HepG2 (cell line): ENCODE measurements at regions not wholly inside any gene's neighbourhood (a gene's known extent, or its start where the extent isn't known, plus 50 kb on each side); places are given as distances from the start of the nearest gene placed in this dataset.

ENCODE experiments used
- ATAC-seq: fragments of 200-7000 bp; cut with Tn5 transposase; 3 replicates; pipeline ENCODE4 v1.9.1; 2020; ENCODE audit warnings: mild to moderate bottlenecking, moderate library complexity
- BruUV-seq: library from RNA; stranded (reverse); fragments of 400-500 nt; replicated peaks from 2 replicates; lab custom pipeline; 2021; lab: Mats Ljungman, UMichigan
- CTCF ChIA-PET: fragments of 300-600 bp; formaldehyde crosslinking; extraction: SDS; loops from one replicate; lab custom pipeline; 2021; ENCODE audit warnings: low total read pairs, inconsistent platforms, low intra/inter-chr PET ratio; lab: Yijun Ruan, JAX
- POLR2A ChIA-PET: fragments of 350-600 bp; sonication (Branson Sonifier 250); formaldehyde crosslinking; loops from one replicate; lab custom pipeline; 2020; ENCODE audit warnings: antibody characterized with exemption, inconsistent platforms; lab: Yijun Ruan, JAX
- DNase-seq: peaks from one replicate; pipeline ENCODE4 v3.0.0-alpha.2; 2015; ENCODE audit warnings: low spot score
- FAIRE-seq: peaks from 3 replicates; lab custom pipeline; 2011; peaks lifted over from hg19 to GRCh38; lab: Jason Lieb, UNC
- H2AFZ ChIP-seq: one replicate; pipeline ENCODE4 v1.6.1; 2011; ENCODE audit warnings: low read length, inconsistent platforms
- H3K27ac ChIP-seq: fragments of 300-600 bp; 3 replicates; pipeline ENCODE4 v1.8.0; 2011; ENCODE audit warnings: mixed run types, mild to moderate bottlenecking, mixed read lengths, low read length, inconsistent platforms; ENCODE audit not compliant: insufficient read depth; ENCODE audit errors: extremely low read length
- H3K27me3 ChIP-seq, 2 experiments: fragments of 200-600 bp in 1 of 2; 2 replicates in 1 of 2; 3 replicates in 1 of 2; pipeline versions ENCODE4 v1.6.0 to v1.8.0; 2011; ENCODE audit warnings: low read length in 2 of 2, mild to moderate bottlenecking in 2 of 2, moderate library complexity in 2 of 2, inconsistent platforms in 1 of 2; ENCODE audit not compliant: insufficient read depth in 2 of 2, control insufficient read depth in 1 of 2
- H3K36me3 ChIP-seq, 2 experiments: fragments of 200-600 bp in 1 of 2; replicated peaks in 1 of 2; 2 replicates in 1 of 2; 3 replicates in 1 of 2; pipeline versions ENCODE4 v1.5.1 to v1.8.0; 2011; ENCODE audit warnings: low read length in 2 of 2, inconsistent platforms in 1 of 2; ENCODE audit not compliant: insufficient read depth in 2 of 2, control insufficient read depth in 1 of 2
- H3K4me1 ChIP-seq: 2 replicates; pipeline ENCODE4 v1.5.1; 2012; ENCODE audit warnings: low read length, inconsistent platforms; ENCODE audit not compliant: insufficient read depth
- H3K4me2 ChIP-seq: 2 replicates; pipeline ENCODE4 v1.6.0; 2011; ENCODE audit warnings: low read depth, low read length, inconsistent platforms
- H3K4me3 ChIP-seq, 3 experiments: fragments of 200-600 bp in 1 of 3; sonication (generic), shearing (Covaris generic) in 1 of 3; replicated peaks in 1 of 3; 2 replicates each; pipeline ENCODE4 v1.5.1; 2011 to 2016; ENCODE audit warnings: low read length in 3 of 3, inconsistent platforms in 2 of 3, low read depth in 2 of 3, mild to moderate bottlenecking in 2 of 3, control low read depth in 1 of 3, mixed read lengths in 1 of 3; ENCODE audit not compliant: insufficient read depth in 1 of 3
- H3K79me2 ChIP-seq: one replicate; pipeline ENCODE4 v1.6.1; 2011; ENCODE audit warnings: low read length, inconsistent platforms; ENCODE audit not compliant: insufficient read depth
- H3K9ac ChIP-seq: 2 replicates; pipeline ENCODE4 v1.6.0; 2011; ENCODE audit warnings: mild to moderate bottlenecking, low read depth, low read length, inconsistent platforms; ENCODE audit not compliant: insufficient read depth
- H3K9me3 ChIP-seq: 2 replicates; pipeline ENCODE4 v1.5.1; 2012; ENCODE audit warnings: mild to moderate bottlenecking, low read length
- H4K20me1 ChIP-seq: 2 replicates; pipeline ENCODE4 v1.6.0; 2011; ENCODE audit warnings: inconsistent platforms, mild to moderate bottlenecking, low read length, moderate library complexity; ENCODE audit not compliant: insufficient read depth
- ELF4 ChIP-seq: sonication (generic); formaldehyde crosslinking; IDR thresholded peaks from 2 replicates; pipeline ENCODE4 v1.5.0; 2020; ENCODE audit warnings: missing genetic modification reagents, mild to moderate bottlenecking, moderate library complexity, borderline replicate concordance
- GATAD1 ChIP-seq: IDR thresholded peaks from 2 replicates; pipeline ENCODE4 v1.6.1; 2016; ENCODE audit warnings: missing genetic modification reagents, missing compliant biosample characterization
- ISL2 ChIP-seq: sonication (generic); formaldehyde crosslinking; IDR thresholded peaks from 2 replicates; pipeline ENCODE4 v1.5.0; 2020; ENCODE audit warnings: missing genetic modification reagents
- MEIS2 ChIP-seq: sonication (generic); formaldehyde crosslinking; IDR thresholded peaks from 2 replicates; pipeline ENCODE4 v1.9.0; 2021; ENCODE audit warnings: mild to moderate bottlenecking, missing genetic modification reagents
- PHF8 ChIP-seq: sonication (generic); formaldehyde crosslinking; IDR thresholded peaks from 2 replicates; pipeline ENCODE4 v1.5.0; 2020; ENCODE audit warnings: missing genetic modification reagents
- POLR2A ChIP-seq, 2 experiments: IDR thresholded peaks; 2 replicates each; pipeline ENCODE4 v1.6.1; 2011; ENCODE audit warnings: low read depth in 2 of 2, low read length in 2 of 2, mild to moderate bottlenecking in 1 of 2, moderate library complexity in 1 of 2; ENCODE audit not compliant: insufficient read depth in 1 of 2
- SRY ChIP-seq: sonication (generic); formaldehyde crosslinking; IDR thresholded peaks from 2 replicates; pipeline ENCODE4 v1.8.0; 2022; ENCODE audit warnings: mild to moderate bottlenecking, missing genetic modification reagents
- STAT5B ChIP-seq: sonication (generic); formaldehyde crosslinking; IDR thresholded peaks from 2 replicates; pipeline ENCODE4 v1.4.0; 2020; ENCODE audit warnings: missing genetic modification reagents
- TSC22D2 ChIP-seq: sonication (generic); formaldehyde crosslinking; IDR thresholded peaks from 2 replicates; pipeline ENCODE4 v1.5.1; 2020; ENCODE audit warnings: missing genetic modification reagents, mild to moderate bottlenecking, borderline replicate concordance
- ZBTB38 ChIP-seq: sonication (generic); formaldehyde crosslinking; IDR thresholded peaks from 2 replicates; pipeline ENCODE4 v1.5.1; 2020; ENCODE audit warnings: mild to moderate bottlenecking, missing genetic modification reagents
- ZNF33B ChIP-seq: sonication (generic); formaldehyde crosslinking; IDR thresholded peaks from 2 replicates; pipeline ENCODE4 v1.5.1; 2020; ENCODE audit warnings: mild to moderate bottlenecking, missing genetic modification reagents
- ZNF510 ChIP-seq: sonication (generic); formaldehyde crosslinking; IDR thresholded peaks from 2 replicates; pipeline ENCODE4 v1.4.0; 2020; ENCODE audit warnings: low read depth, mild to moderate bottlenecking, missing genetic modification reagents
- ZNF775 ChIP-seq: sonication (generic); formaldehyde crosslinking; IDR thresholded peaks from 2 replicates; pipeline ENCODE4 v1.4.0; 2020; ENCODE audit warnings: missing genetic modification reagents, mild to moderate bottlenecking, moderate library complexity, borderline replicate concordance
- WGBS: methylation state at CpG from one replicate; pipeline ENCODE4 v1.1.6; 2017; ENCODE audit warnings: low lambda C conversion rate; 5-methylcytosine and 5-hydroxymethylcytosine counted together
- in situ Hi-C: cut with HindIII; loops from 2 replicates; pipeline ENCODE4 v1.10.0; 2017; ENCODE audit warnings: low pct_unique_long_range_greater_than_20kb; ENCODE audit not compliant: extremely low pct_ligation_motif_present
- intact Hi-C: fragments of 100-400 bp; cut with micrococcal nuclease; formaldehyde crosslinking; loops from one replicate; pipeline ENCODE4 v1.10.0; 2022; ENCODE audit not compliant: unreplicated experiment
- TF ChIP-seq, protein P1 (sequence below): sonication (generic); formaldehyde crosslinking; IDR thresholded peaks from 2 replicates; pipeline ENCODE4 v1.8.1; 2023; ENCODE audit warnings: mild to moderate bottlenecking, missing genetic modification reagents, borderline replicate concordance
- TF ChIP-seq, protein P2 (sequence below): IDR thresholded peaks from 2 replicates; pipeline ENCODE4 v1.6.1; 2016; ENCODE audit warnings: missing biosample characterization, missing genetic modification reagents, low read depth
- TF ChIP-seq, protein P3 (sequence below): sonication (generic); formaldehyde crosslinking; conservative IDR thresholded peaks from 2 replicates; pipeline ENCODE4 v1.4.0; 2020; ENCODE audit warnings: missing genetic modification reagents
- TF ChIP-seq, protein P4 (sequence below): sonication (generic); formaldehyde crosslinking; IDR thresholded peaks from 2 replicates; pipeline ENCODE4 v1.4.0; 2020; ENCODE audit warnings: missing genetic modification reagents
- TF ChIP-seq, protein P5 (sequence below): IDR thresholded peaks from 2 replicates; pipeline ENCODE4 v1.6.1; 2018; ENCODE audit warnings: missing genetic modification reagents, mild to moderate bottlenecking, missing compliant biosample characterization

DNA sequence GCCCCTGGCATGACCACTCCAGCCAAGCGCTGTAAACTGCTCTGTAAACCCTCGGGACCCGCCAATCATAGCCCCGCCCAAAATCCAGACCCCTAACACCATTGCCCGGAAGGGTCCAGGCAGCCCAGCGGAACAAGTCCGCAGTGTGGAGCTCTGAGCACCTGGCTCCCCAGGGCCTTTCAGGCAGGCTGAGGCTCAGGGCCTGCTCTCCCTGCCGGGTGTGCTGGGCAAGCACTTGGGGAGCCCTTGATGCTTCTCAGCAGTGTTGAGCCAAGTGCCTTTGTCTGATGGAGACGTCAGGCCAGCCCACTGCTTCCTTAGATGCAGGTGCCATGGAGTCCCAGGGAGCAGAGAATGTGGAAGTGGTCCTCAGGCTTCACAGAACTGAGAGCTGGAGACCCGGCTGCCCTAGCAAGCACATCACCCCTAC is 106.2 kb downstream of the TLE3 start:
- Histone ChIP-seq H4K20me1 (no peaks in the 10 kb centered on the region), H3K27me3 (peaks cover 5 to 57% of the 10 kb centered on the region in 2 experiments; a peak in 4 of 5 replicates), H3K4me1 (peaks cover 4% of the 10 kb centered on the region), H3K9ac (no peak overlapping the region), H3K36me3 (no peaks in the 10 kb centered on the region), H3K4me2 (no peak overlapping the region), H2AFZ (no peak overlapping the region), H3K79me2 (no peaks in the 10 kb centered on the region), H3K4me3 (no peak overlapping the region), H3K27ac (no peak overlapping the region), H3K9me3 (no peaks in the 10 kb centered on the region)
- ATAC-seq = no peak
- FAIRE-seq = no peak
- POLR2A ChIA-PET = no interaction called here
- intact Hi-C loops = no loop called here
- CTCF ChIA-PET = no interaction called here
- DNase-seq = no peak
- in situ Hi-C loops = no loop called here
- no TSS peak for BruUV-seq
- TF ChIP-seq POLR2A (IDR thresholded peaks at IDR 0.05; ENCODE audit: insufficient read depth in 1 of 2, low read depth in 2 of 2, low read length in 2 of 2) = no peak
- TF ChIP-seq ZNF510 = no peak
- no peak for TF ChIP-seq ELF4 (CRISPR knock-in tag)
- TF ChIP-seq, protein P1, sequence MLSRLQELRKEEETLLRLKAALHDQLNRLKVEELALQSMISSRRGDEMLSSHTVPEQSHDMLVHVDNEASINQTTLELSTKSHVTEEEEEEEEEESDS = no peak
- TF ChIP-seq ZNF775 (CRISPR knock-in tag) = no peak
- no peak for TF ChIP-seq TSC22D2 (CRISPR knock-in tag)
- no peak for TF ChIP-seq MEIS2 (CRISPR knock-in tag)
- TF ChIP-seq STAT5B (CRISPR knock-in tag) = no peak
- TF ChIP-seq, protein P2, sequence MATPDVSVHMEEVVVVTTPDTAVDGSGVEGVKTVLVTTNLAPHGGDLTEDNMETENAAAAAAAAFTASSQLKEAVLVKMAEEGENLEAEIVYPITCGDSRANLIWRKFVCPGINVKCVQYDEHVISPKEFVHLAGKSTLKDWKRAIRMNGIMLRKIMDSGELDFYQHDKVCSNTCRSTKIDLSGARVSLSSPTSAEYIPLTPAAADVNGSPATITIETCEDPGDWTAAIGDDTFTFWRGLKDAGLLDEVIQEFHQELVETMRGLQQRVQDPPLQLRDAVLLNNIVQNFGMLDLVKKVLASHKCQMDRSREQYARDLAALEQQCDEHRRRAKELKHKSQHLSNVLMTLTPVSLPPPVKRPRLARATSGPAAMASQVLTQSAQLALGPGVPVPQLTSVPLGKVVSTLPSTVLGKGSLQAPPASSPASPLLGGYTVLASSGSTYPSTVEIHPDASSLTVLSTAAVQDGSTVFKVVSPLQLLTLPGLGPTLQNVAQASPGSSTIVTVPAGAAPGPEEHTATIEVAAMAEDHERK (CRISPR knock-in tag) = no peak
- no peak for TF ChIP-seq ISL2
- TF ChIP-seq SRY (CRISPR knock-in tag) = no peak
- TF ChIP-seq, protein P3, sequence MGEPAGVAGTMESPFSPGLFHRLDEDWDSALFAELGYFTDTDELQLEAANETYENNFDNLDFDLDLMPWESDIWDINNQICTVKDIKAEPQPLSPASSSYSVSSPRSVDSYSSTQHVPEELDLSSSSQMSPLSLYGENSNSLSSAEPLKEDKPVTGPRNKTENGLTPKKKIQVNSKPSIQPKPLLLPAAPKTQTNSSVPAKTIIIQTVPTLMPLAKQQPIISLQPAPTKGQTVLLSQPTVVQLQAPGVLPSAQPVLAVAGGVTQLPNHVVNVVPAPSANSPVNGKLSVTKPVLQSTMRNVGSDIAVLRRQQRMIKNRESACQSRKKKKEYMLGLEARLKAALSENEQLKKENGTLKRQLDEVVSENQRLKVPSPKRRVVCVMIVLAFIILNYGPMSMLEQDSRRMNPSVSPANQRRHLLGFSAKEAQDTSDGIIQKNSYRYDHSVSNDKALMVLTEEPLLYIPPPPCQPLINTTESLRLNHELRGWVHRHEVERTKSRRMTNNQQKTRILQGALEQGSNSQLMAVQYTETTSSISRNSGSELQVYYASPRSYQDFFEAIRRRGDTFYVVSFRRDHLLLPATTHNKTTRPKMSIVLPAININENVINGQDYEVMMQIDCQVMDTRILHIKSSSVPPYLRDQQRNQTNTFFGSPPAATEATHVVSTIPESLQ (CRISPR knock-in tag) = no peak
- TF ChIP-seq, protein P4, sequence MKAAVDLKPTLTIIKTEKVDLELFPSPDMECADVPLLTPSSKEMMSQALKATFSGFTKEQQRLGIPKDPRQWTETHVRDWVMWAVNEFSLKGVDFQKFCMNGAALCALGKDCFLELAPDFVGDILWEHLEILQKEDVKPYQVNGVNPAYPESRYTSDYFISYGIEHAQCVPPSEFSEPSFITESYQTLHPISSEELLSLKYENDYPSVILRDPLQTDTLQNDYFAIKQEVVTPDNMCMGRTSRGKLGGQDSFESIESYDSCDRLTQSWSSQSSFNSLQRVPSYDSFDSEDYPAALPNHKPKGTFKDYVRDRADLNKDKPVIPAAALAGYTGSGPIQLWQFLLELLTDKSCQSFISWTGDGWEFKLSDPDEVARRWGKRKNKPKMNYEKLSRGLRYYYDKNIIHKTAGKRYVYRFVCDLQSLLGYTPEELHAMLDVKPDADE (CRISPR knock-in tag) = no peak
- no peak for TF ChIP-seq ZNF33B (CRISPR knock-in tag)
- no peak for TF ChIP-seq PHF8 (CRISPR knock-in tag)
- no peak for TF ChIP-seq ZBTB38 (CRISPR knock-in tag)
- TF ChIP-seq GATAD1 (CRISPR knock-in tag) = no peak
- TF ChIP-seq, protein P5, sequence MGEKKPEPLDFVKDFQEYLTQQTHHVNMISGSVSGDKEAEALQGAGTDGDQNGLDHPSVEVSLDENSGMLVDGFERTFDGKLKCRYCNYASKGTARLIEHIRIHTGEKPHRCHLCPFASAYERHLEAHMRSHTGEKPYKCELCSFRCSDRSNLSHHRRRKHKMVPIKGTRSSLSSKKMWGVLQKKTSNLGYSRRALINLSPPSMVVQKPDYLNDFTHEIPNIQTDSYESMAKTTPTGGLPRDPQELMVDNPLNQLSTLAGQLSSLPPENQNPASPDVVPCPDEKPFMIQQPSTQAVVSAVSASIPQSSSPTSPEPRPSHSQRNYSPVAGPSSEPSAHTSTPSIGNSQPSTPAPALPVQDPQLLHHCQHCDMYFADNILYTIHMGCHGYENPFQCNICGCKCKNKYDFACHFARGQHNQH (CRISPR knock-in tag) = no peak
- no CpG with 5 or more reads among the region's 10 CpGs for WGBS
